GM19463 (cell line): ENCODE measurements at regions not wholly inside any gene's neighbourhood (a gene's known extent, or its start where the extent isn't known, plus 50 kb on each side); places are given as distances from the start of the nearest gene placed in this dataset.
"Not testable (repeated sequence)": the region's sequence is repeated elsewhere in the genome, so short reads cannot be mapped to it uniquely, and the experiment has no call there.

ENCODE experiments used
- ATAC-seq: cut with Tn5 transposase; IDR thresholded peaks from one replicate; pipeline ENCODE4 v1.9.1; 2021; ENCODE audit warnings: mild to moderate bottlenecking, moderate library complexity; ENCODE audit not compliant: unreplicated experiment

GRCh38 chr1:73516451-73516850 is 681.5 kb downstream of the LRRIQ3 start:
- ATAC-seq = no peak

- no peak for ATAC-seq
Observed at GRCh38 chr1:73511038-73511437, 686.9 kb downstream of the LRRIQ3 start.

GRCh38 chr1:73500154-73500553 is 697.8 kb downstream of the LRRIQ3 start:
- ATAC-seq = no peak

- no peak for ATAC-seq
Observed at GRCh38 chr1:73499671-73500070, 698.3 kb downstream of the LRRIQ3 start.

GRCh38 chr1:73491621-73492020 is 706.4 kb downstream of the LRRIQ3 start:
- ATAC-seq = no peak

GRCh38 chr1:73475316-73475870 is 722.6 kb downstream of the LRRIQ3 start:
- ATAC-seq = no peak

- ATAC-seq = no peak
Observed at GRCh38 chr1:73472810-73473209, 725.2 kb downstream of the LRRIQ3 start.

- no peak for ATAC-seq
Observed at GRCh38 chr1:73467731-73468130, 730.2 kb downstream of the LRRIQ3 start.

GRCh38 chr1:73463873-73464272 is 734.1 kb downstream of the LRRIQ3 start:
- ATAC-seq = no peak

- ATAC-seq = no peak
Observed at GRCh38 chr1:73452522-73452921, 745.5 kb downstream of the LRRIQ3 start.

- not testable (repeated sequence) for ATAC-seq
Observed at GRCh38 chr1:73450668-73451067, 747.3 kb downstream of the LRRIQ3 start.

GRCh38 chr1:73411479-73411878 is 786.5 kb downstream of the LRRIQ3 start:
- no peak for ATAC-seq

GRCh38 chr1:73401666-73402065 is 796.3 kb downstream of the LRRIQ3 start:
- no peak for ATAC-seq

- ATAC-seq = no peak
Observed at GRCh38 chr1:73382966-73383365, 815.0 kb downstream of the LRRIQ3 start.

- no peak for ATAC-seq
Observed at GRCh38 chr1:73366734-73367413, 831.1 kb downstream of the LRRIQ3 start.

- ATAC-seq = no peak
Observed at GRCh38 chr1:73359001-73359400, 839.0 kb downstream of the LRRIQ3 start.

- ATAC-seq = no peak
Observed at GRCh38 chr1:73356485-73356884, 841.5 kb downstream of the LRRIQ3 start.

GRCh38 chr1:73343947-73344346 is 854.0 kb downstream of the LRRIQ3 start:
- no peak for ATAC-seq

- no peak for ATAC-seq
Observed at GRCh38 chr1:73333847-73334503, 864.0 kb downstream of the LRRIQ3 start.

- no peak for ATAC-seq
Observed at GRCh38 chr1:73331726-73332125, 866.2 kb downstream of the LRRIQ3 start.

GRCh38 chr1:73327998-73328397 is 870.0 kb downstream of the LRRIQ3 start:
- ATAC-seq = no peak

- ATAC-seq = no peak
Observed at GRCh38 chr1:73327180-73327793, 870.7 kb downstream of the LRRIQ3 start.
